ENCODE measurements at regions not wholly inside any gene's neighbourhood (a gene's known extent, or its start where the extent isn't known, plus 50 kb on each side); places are given as distances from the start of the nearest gene placed in this dataset.

GRCh38 chr3:31240466-31240865, 292.3 kb upstream of the STT3B start:
- Histone ChIP-seq H3K27me3 (ENCODE audit: insufficient read depth, low read depth) (no peaks in the 10 kb centered on the region), H3F3A (ENCODE audit: insufficient read depth, low read depth) (no peaks in the 10 kb centered on the region), H3K4me3 (no peak overlapping the region), H3K36me3 (ENCODE audit: low read depth) (no peaks in the 10 kb centered on the region), H3K4me1 (replicated peaks; ENCODE audit: insufficient read depth) (no peaks in the 10 kb centered on the region), H3K27ac (no peak overlapping the region), H3K4me2 (no peak overlapping the region), H4K20me1 (ENCODE audit: insufficient read depth) (no peaks in the 10 kb centered on the region), H2AFZ (no peak overlapping the region), H3K9me2 (ENCODE audit: insufficient read depth) (no peaks in the 10 kb centered on the region), H3K9me3 (ENCODE audit: insufficient read depth, low read depth) (no peaks in the 10 kb centered on the region), H3K79me2 (ENCODE audit: low read depth) (no peaks in the 10 kb centered on the region)
- no peak for DNase-seq
- TF ChIP-seq CTCF (conservative IDR thresholded peaks at IDR 0.05): no peak
- no peak for TF ChIP-seq EZH2 (IDR thresholded peaks at IDR 0.05; ENCODE audit: low read depth)
- intact Hi-C loops (cut with micrococcal nuclease; ENCODE audit: unreplicated experiment): no loop called here
- no TSS peak for BruUV-seq (replicated peaks)
- POLR2A ChIA-PET (ENCODE audit: unreplicated experiment): no interaction called here
- CTCF ChIA-PET: no interaction called here

GRCh38 chr3:31240874-31241273, 291.9 kb upstream of the STT3B start:
- H3K4me2 ChIP-seq: no peak overlapping the region
- no peaks in the 10 kb centered on the region for H3K9me2 ChIP-seq (ENCODE audit: insufficient read depth)
- no peak overlapping the region for H3K4me3 ChIP-seq
- no peaks in the 10 kb centered on the region for H4K20me1 ChIP-seq (ENCODE audit: insufficient read depth)
- CTCF ChIA-PET: no interaction called here
- no peak for TF ChIP-seq EZH2 (IDR thresholded peaks at IDR 0.05; ENCODE audit: low read depth)
- no peak for TF ChIP-seq CTCF (conservative IDR thresholded peaks at IDR 0.05)
- no peaks in the 10 kb centered on the region for H3K27me3 ChIP-seq (ENCODE audit: insufficient read depth, low read depth)
- no peaks in the 10 kb centered on the region for H3K36me3 ChIP-seq (ENCODE audit: low read depth)
- intact Hi-C loops (cut with micrococcal nuclease; ENCODE audit: unreplicated experiment): no loop called here
- no peaks in the 10 kb centered on the region for H3K79me2 ChIP-seq (ENCODE audit: low read depth)
- H3K9me3 ChIP-seq (ENCODE audit: insufficient read depth, low read depth): no peaks in the 10 kb centered on the region
- no TSS peak for BruUV-seq (replicated peaks)
- H2AFZ ChIP-seq: no peak overlapping the region
- H3K4me1 ChIP-seq (replicated peaks; ENCODE audit: insufficient read depth): no peaks in the 10 kb centered on the region
- POLR2A ChIA-PET (ENCODE audit: unreplicated experiment): no interaction called here
- no peak overlapping the region for H3K27ac ChIP-seq
- DNase-seq: no peak
- H3F3A ChIP-seq (ENCODE audit: insufficient read depth, low read depth): no peaks in the 10 kb centered on the region

GRCh38 chr3:31241533-31241932, 291.2 kb upstream of the STT3B start:
- Histone ChIP-seq H3K4me1 (replicated peaks; ENCODE audit: insufficient read depth) (no peaks in the 10 kb centered on the region), H3K9me3 (ENCODE audit: insufficient read depth, low read depth) (no peaks in the 10 kb centered on the region), H2AFZ (no peak overlapping the region), H3K79me2 (ENCODE audit: low read depth) (no peaks in the 10 kb centered on the region), H3K4me3 (no peak overlapping the region), H3K27ac (no peak overlapping the region), H3F3A (ENCODE audit: insufficient read depth, low read depth) (no peaks in the 10 kb centered on the region), H3K27me3 (ENCODE audit: insufficient read depth, low read depth) (no peaks in the 10 kb centered on the region), H3K36me3 (ENCODE audit: low read depth) (no peaks in the 10 kb centered on the region), H3K4me2 (no peak overlapping the region), H3K9me2 (ENCODE audit: insufficient read depth) (no peaks in the 10 kb centered on the region), H4K20me1 (ENCODE audit: insufficient read depth) (no peaks in the 10 kb centered on the region)
- POLR2A ChIA-PET (ENCODE audit: unreplicated experiment): no interaction called here
- intact Hi-C loops (cut with micrococcal nuclease; ENCODE audit: unreplicated experiment): no loop called here
- TF ChIP-seq CTCF (conservative IDR thresholded peaks at IDR 0.05) (no peak), EZH2 (IDR thresholded peaks at IDR 0.05; ENCODE audit: low read depth) (no peak)
- no TSS peak for BruUV-seq (replicated peaks)
- CTCF ChIA-PET: no interaction called here
- no peak for DNase-seq
